ENCODE measurements at regions not wholly inside any gene's neighbourhood (a gene's known extent, or its start where the extent isn't known, plus 50 kb on each side); places are given as distances from the start of the nearest gene placed in this dataset.

- WGBS, 4 donors, result 61 to 77% (median 66%) methylated on average over 1 of the region's 1 CpG
- Histone ChIP-seq H3K27ac (no peak overlapping the region), H3K36me3 (replicated peaks in 1 of 2) (no peaks in the 10 kb centered on the region), H3K27me3 (no peaks in the 10 kb centered on the region), H3K9me3 (replicated peaks in 1 of 3) (no peaks in the 10 kb centered on the region), H3K4me3 (no peak overlapping the region), H3K4me1 (replicated peaks in 1 of 2) (peaks cover 0 to 9% of the 10 kb centered on the region in 2 donors)
- no peak for TF ChIP-seq CTCF (IDR thresholded peaks at IDR 0.05)
- no peak for TF ChIP-seq POLR2A (IDR thresholded peaks at IDR 0.05)
- DNase-seq, result no peak
- intact Hi-C loops (cut with DNase I), result no loop called here
Measured at GRCh38 chr3:117619805-117620204, 910.2 kb downstream of the TUSC7 start.

- TF ChIP-seq POLR2A (IDR thresholded peaks at IDR 0.05) (no peak), CTCF (IDR thresholded peaks at IDR 0.05) (no peak)
- WGBS, 4 donors, result 59 to 68% (median 66%) methylated on average over 4 of the region's 4 CpGs
- intact Hi-C loops (cut with DNase I), result no loop called here
- H3K27ac ChIP-seq, result peak overlapping the region in 2 of 5 donors; percentile 6 to 14
- no peak for DNase-seq
- no peak overlapping the region for H3K4me3 ChIP-seq
- H3K27me3 ChIP-seq, result no peaks in the 10 kb centered on the region
- peaks cover 0 to 9% of the 10 kb centered on the region in 2 donors for H3K4me1 ChIP-seq (replicated peaks in 1 of 2)
- no peaks in the 10 kb centered on the region for H3K9me3 ChIP-seq (replicated peaks in 1 of 3)
- no peaks in the 10 kb centered on the region for H3K36me3 ChIP-seq (replicated peaks in 1 of 2)
Measured at GRCh38 chr3:117622171-117622841, 912.7 kb downstream of the TUSC7 start.

GRCh38 chr3:117624424-117624823 lies 914.8 kb downstream of the TUSC7 start:
- 91 to 96% (median 93%) methylated on average over 3 of the region's 3 CpGs for WGBS, 4 donors
- Histone ChIP-seq H3K27me3 (no peaks in the 10 kb centered on the region), H3K9me3 (replicated peaks in 1 of 3) (no peaks in the 10 kb centered on the region), H3K27ac (no peak overlapping the region), H3K4me3 (no peak overlapping the region), H3K4me1 (replicated peaks in 1 of 2) (no peaks in the 10 kb centered on the region), H3K36me3 (replicated peaks in 1 of 2) (no peaks in the 10 kb centered on the region)
- no peak for DNase-seq
- TF ChIP-seq POLR2A (IDR thresholded peaks at IDR 0.05) (no peak), CTCF (IDR thresholded peaks at IDR 0.05) (no peak)
- intact Hi-C loops (cut with DNase I), result no loop called here

- no peak overlapping the region for H3K4me3 ChIP-seq
- no peak overlapping the region for H3K27ac ChIP-seq
- no peak for TF ChIP-seq POLR2A (IDR thresholded peaks at IDR 0.05)
- TF ChIP-seq CTCF (IDR thresholded peaks at IDR 0.05), result no peak
- intact Hi-C loops (cut with DNase I), result no loop called here
- no peaks in the 10 kb centered on the region for H3K9me3 ChIP-seq (replicated peaks in 1 of 3)
- H3K27me3 ChIP-seq, result no peaks in the 10 kb centered on the region
- no peaks in the 10 kb centered on the region for H3K4me1 ChIP-seq (replicated peaks in 1 of 2)
- no peaks in the 10 kb centered on the region for H3K36me3 ChIP-seq (replicated peaks in 1 of 2)
- no peak for DNase-seq
Measured at GRCh38 chr3:117625174-117625573, 915.6 kb downstream of the TUSC7 start.

All from adrenal gland (tissue), 9 donors.